ENCODE measurements at regions not wholly inside any gene's neighbourhood (a gene's known extent, or its start where the extent isn't known, plus 50 kb on each side); places are given as distances from the start of the nearest gene placed in this dataset.

DNA sequence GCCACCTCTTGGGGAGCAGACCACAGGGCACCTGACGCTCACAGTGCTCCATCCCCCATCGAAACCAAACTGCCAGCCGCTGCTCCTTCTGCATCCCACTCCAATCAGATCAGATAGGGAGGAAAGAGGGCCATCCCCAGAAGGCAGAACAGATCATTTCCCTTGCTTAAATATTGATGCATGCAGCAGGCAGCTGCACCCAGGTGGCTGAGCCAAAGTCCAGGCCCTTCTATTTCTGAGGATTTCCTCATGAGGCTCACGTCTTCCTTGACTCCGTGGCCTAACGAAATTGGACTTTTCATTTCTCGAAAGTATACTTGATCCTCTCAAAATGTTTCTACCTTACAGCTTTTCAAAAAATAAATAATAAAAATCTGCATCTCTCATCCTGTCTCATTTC lies 239.2 kb downstream of the ATG4C start:
- TF ChIP-seq, protein P1, sequence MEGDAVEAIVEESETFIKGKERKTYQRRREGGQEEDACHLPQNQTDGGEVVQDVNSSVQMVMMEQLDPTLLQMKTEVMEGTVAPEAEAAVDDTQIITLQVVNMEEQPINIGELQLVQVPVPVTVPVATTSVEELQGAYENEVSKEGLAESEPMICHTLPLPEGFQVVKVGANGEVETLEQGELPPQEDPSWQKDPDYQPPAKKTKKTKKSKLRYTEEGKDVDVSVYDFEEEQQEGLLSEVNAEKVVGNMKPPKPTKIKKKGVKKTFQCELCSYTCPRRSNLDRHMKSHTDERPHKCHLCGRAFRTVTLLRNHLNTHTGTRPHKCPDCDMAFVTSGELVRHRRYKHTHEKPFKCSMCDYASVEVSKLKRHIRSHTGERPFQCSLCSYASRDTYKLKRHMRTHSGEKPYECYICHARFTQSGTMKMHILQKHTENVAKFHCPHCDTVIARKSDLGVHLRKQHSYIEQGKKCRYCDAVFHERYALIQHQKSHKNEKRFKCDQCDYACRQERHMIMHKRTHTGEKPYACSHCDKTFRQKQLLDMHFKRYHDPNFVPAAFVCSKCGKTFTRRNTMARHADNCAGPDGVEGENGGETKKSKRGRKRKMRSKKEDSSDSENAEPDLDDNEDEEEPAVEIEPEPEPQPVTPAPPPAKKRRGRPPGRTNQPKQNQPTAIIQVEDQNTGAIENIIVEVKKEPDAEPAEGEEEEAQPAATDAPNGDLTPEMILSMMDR (IDR thresholded peaks at IDR 0.05; ENCODE audit: extremely low read depth, insufficient read depth, missing control alignments) = no peak
- in situ Hi-C loops (cut with MboI; ENCODE audit: low pct_unique_long_range_greater_than_20kb, low sequenced_read_pairs, unreplicated experiment) = no loop called here
- DNase-seq (ENCODE audit: low spot score) = no peak

DNA sequence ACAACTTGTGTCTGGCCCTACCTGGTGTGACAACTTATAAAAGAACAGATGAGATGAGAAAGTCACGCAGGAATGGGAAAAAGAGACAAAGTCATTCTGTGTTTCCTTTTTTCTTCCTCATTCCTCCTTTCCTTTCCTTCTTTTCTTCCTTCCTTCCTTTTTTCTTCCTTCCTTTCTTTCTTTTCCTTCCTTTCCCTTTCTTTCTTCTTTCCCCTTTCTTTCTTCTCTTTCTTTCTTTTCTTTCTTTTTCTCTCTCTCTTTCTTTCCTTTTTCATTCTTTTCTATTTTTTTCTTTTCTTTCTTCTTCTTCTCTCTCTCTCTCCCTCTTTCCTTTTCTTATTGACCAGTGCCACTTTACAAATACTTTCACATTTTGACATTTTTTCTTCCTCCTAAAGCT lies 239.7 kb downstream of the ATG4C start:
- DNase-seq (ENCODE audit: low spot score) = no peak
- in situ Hi-C loops (cut with MboI; ENCODE audit: low pct_unique_long_range_greater_than_20kb, low sequenced_read_pairs, unreplicated experiment) = no loop called here
- TF ChIP-seq, protein P1 (IDR thresholded peaks at IDR 0.05; ENCODE audit: extremely low read depth, insufficient read depth, missing control alignments) = no peak

DNA sequence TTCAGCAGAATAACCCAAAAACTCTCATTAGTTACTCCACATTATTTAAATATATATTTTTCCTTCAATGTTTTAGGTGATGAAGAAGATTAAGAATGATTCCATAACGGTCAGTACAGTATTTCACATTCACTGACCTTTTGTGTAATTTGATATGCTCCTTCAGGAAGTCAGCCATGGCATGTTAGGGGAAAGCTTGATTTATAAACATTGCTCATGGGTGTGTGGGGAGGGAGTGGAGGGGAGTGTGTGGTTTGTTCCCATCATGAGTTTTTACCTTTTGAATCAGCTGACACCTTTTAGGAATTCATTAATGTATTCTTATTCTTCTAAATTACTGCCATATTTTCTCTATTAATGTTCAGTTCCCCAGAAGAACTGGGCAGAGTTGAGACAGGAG lies 240.2 kb downstream of the ATG4C start:
- in situ Hi-C loops (cut with MboI; ENCODE audit: low pct_unique_long_range_greater_than_20kb, low sequenced_read_pairs, unreplicated experiment) = no loop called here
- no peak for DNase-seq (ENCODE audit: low spot score)
- TF ChIP-seq, protein P1 (IDR thresholded peaks at IDR 0.05; ENCODE audit: extremely low read depth, insufficient read depth, missing control alignments) = no peak

DNA sequence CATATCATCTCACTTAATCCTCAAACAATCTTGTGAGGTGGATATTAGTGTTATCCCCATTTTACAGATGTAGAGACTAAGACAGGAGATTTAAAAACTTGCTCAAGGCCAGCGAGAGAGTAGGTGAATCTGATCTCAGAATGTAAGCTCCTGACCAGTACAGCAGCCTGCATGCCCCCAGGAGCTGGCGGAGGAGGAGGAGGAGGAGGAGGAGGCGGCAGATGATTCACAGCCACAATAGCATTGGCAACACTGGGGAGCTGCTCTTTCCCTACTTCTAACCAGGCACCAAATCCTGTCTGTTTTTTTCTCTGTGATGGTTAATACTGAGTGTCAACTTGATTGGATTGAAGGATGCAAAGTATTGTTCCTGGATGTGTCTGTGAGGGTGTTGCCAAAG lies 243.2 kb downstream of the ATG4C start:
- in situ Hi-C loops (cut with MboI; ENCODE audit: low pct_unique_long_range_greater_than_20kb, low sequenced_read_pairs, unreplicated experiment) = no loop called here
- DNase-seq (ENCODE audit: low spot score) = no peak
- TF ChIP-seq, protein P1 (IDR thresholded peaks at IDR 0.05; ENCODE audit: extremely low read depth, insufficient read depth, missing control alignments) = no peak

DNA sequence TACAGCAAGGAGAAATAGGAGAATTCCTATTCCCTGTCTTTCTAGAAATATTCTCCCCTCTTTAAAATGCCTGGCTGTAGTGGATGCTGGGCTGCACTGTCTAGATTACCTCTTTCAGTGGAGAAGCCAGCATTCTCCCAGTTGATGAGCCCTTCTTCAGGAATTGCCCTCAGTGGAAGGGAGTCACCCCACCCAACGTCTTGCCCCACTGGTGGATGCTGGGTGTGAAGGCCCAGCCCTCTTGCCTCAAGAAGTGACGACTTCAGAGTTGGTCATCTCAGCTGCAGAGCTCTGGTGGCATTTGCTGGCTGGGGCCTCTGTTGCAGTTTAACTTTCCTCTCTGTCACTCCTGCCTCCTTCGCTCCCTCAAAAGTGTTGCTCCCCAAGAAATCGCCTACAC lies 248.2 kb downstream of the ATG4C start:
- no peak for DNase-seq (ENCODE audit: low spot score)
- in situ Hi-C loops (cut with MboI; ENCODE audit: low pct_unique_long_range_greater_than_20kb, low sequenced_read_pairs, unreplicated experiment) = no loop called here
- TF ChIP-seq, protein P1 (IDR thresholded peaks at IDR 0.05; ENCODE audit: extremely low read depth, insufficient read depth, missing control alignments) = no peak

DNA sequence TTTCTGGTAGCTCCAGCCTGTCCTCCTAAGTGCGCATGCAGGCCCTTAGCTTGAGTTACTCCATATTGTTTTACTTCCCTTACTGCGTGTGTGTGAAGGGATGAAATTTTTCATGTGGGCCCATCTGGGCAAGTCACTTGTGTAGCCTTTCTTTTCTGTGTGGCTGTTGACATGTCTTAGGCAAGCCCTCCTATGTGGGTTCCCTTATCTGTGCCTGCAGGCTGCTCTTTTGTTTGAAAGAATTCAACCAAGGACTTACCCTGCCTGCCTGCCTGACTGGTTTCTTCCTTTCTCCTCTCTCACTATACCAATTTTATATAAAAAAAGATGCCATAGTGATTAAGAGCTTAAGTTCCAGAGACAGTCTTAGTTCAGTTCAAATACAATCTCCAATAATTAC lies 249.3 kb downstream of the ATG4C start:
- TF ChIP-seq, protein P1 (IDR thresholded peaks at IDR 0.05; ENCODE audit: extremely low read depth, insufficient read depth, missing control alignments) = no peak
- DNase-seq (ENCODE audit: low spot score) = no peak
- in situ Hi-C loops (cut with MboI; ENCODE audit: low pct_unique_long_range_greater_than_20kb, low sequenced_read_pairs, unreplicated experiment) = no loop called here

DNA sequence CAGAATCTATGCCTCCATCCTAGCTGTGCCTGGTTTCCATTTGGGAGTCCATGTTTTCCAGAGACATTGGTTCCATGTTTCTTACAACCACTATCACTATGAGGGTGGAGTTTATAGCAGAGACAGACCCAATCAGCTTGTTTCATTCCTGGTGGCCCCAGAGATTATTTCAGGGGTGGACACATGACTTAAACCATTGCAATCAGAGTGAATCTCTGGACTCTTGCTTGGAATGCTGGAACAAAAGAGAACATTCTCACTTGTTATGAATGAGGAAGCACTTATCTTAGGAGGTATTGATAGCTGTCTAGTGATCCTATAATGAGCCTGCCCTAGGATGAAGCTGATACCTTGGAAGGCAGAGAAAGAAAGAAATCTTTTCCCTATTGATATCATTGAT lies 250.3 kb downstream of the ATG4C start:
- no peak for DNase-seq (ENCODE audit: low spot score)
- TF ChIP-seq, protein P1 (IDR thresholded peaks at IDR 0.05; ENCODE audit: extremely low read depth, insufficient read depth, missing control alignments) = no peak

More for the DNA sequence above, 250.3 kb downstream of the ATG4C start:
- in situ Hi-C loops (cut with MboI; ENCODE audit: low pct_unique_long_range_greater_than_20kb, low sequenced_read_pairs, unreplicated experiment) = no loop called here

Measured in GM13977 (cell line).